ENCODE measurements at regions not wholly inside any gene's neighbourhood (a gene's known extent, or its start where the extent isn't known, plus 50 kb on each side); places are given as distances from the start of the nearest gene placed in this dataset.
"Not testable (repeated sequence)": the region's sequence is repeated elsewhere in the genome, so short reads cannot be mapped to it uniquely, and the experiment has no call there.

- Histone ChIP-seq H4K20me1 (ENCODE audit: low read depth) (no peaks in the 10 kb centered on the region), H3K9me3 (ENCODE audit: low read depth) (no peaks in the 10 kb centered on the region), H3K4me3 (no peak overlapping the region), H3K27me3 (no peaks in the 10 kb centered on the region), H3F3A (ENCODE audit: low read depth) (no peaks in the 10 kb centered on the region), H3K36me3 (no peaks in the 10 kb centered on the region), H3K79me2 (ENCODE audit: low read depth) (no peaks in the 10 kb centered on the region), H3K4me2 (no peak overlapping the region), H3K27ac (no peak overlapping the region), H3K9ac (no peak overlapping the region), H2AFZ (replicated peaks) (no peak overlapping the region), H3K4me1 (peaks cover 7% of the 10 kb centered on the region)
- Mint-ChIP-seq H3K4me1 (peaks cover 20% of the 10 kb centered on the region), H3K27me3 (ENCODE audit: insufficient read depth, low read depth) (peaks cover 2% of the 10 kb centered on the region), H3K27ac (no peak overlapping the region), H3K36me3 (no peaks in the 10 kb centered on the region), H3K9me3 (peaks cover 5% of the 10 kb centered on the region), H3K4me3 (no peak overlapping the region)
- no peak for TF ChIP-seq EZH2phosphoT487 (IDR thresholded peaks at IDR 0.05)
- TF ChIP-seq EZH2 (IDR thresholded peaks at IDR 0.05) = no peak
- no peak for TF ChIP-seq CTCF (IDR thresholded peaks at IDR 0.05)
- no peak for DNase-seq (ENCODE audit: low spot score)
Measured at GRCh38 chr4:75287738-75288517, 226.3 kb downstream of the RCHY1 start.

GRCh38 chr4:75285837-75286236, 228.4 kb downstream of the RCHY1 start:
- no peaks in the 10 kb centered on the region for H3F3A ChIP-seq (ENCODE audit: low read depth)
- H3K4me1 Mint-ChIP-seq = peaks cover 15% of the 10 kb centered on the region
- no peaks in the 10 kb centered on the region for H3K79me2 ChIP-seq (ENCODE audit: low read depth)
- H4K20me1 ChIP-seq (ENCODE audit: low read depth) = no peaks in the 10 kb centered on the region
- H3K4me3 Mint-ChIP-seq = no peak overlapping the region
- no peaks in the 10 kb centered on the region for H3K9me3 Mint-ChIP-seq
- H3K36me3 Mint-ChIP-seq = no peaks in the 10 kb centered on the region
- H3K4me2 ChIP-seq = no peak overlapping the region
- H3K36me3 ChIP-seq = no peaks in the 10 kb centered on the region
- no peak for DNase-seq (ENCODE audit: low spot score)
- H3K4me3 ChIP-seq = no peak overlapping the region
- no peaks in the 10 kb centered on the region for H3K9me3 ChIP-seq (ENCODE audit: low read depth)
- no peak overlapping the region for H3K9ac ChIP-seq
- TF ChIP-seq CTCF (IDR thresholded peaks at IDR 0.05) (no peak), EZH2 (IDR thresholded peaks at IDR 0.05) (no peak), EZH2phosphoT487 (IDR thresholded peaks at IDR 0.05) (no peak)
- H3K27ac Mint-ChIP-seq = no peak overlapping the region
- no peaks in the 10 kb centered on the region for H3K27me3 ChIP-seq
- peaks cover 7% of the 10 kb centered on the region for H3K4me1 ChIP-seq
- H3K27me3 Mint-ChIP-seq (ENCODE audit: insufficient read depth, low read depth) = peaks cover 2% of the 10 kb centered on the region
- no peak overlapping the region for H3K27ac ChIP-seq
- H2AFZ ChIP-seq (replicated peaks) = no peak overlapping the region

GRCh38 chr4:75284831-75285230, 229.4 kb downstream of the RCHY1 start:
- Histone ChIP-seq H3K9ac (no peak overlapping the region), H3K36me3 (no peaks in the 10 kb centered on the region), H3F3A (ENCODE audit: low read depth) (no peaks in the 10 kb centered on the region), H3K79me2 (ENCODE audit: low read depth) (no peaks in the 10 kb centered on the region), H3K4me2 (no peak overlapping the region), H3K27me3 (no peaks in the 10 kb centered on the region), H3K9me3 (ENCODE audit: low read depth) (no peaks in the 10 kb centered on the region), H2AFZ (replicated peaks) (no peak overlapping the region), H3K4me3 (no peak overlapping the region), H4K20me1 (ENCODE audit: low read depth) (no peaks in the 10 kb centered on the region), H3K4me1 (no peaks in the 10 kb centered on the region), H3K27ac (no peak overlapping the region)
- Mint-ChIP-seq H3K27me3 (ENCODE audit: insufficient read depth, low read depth) (peaks cover 2% of the 10 kb centered on the region), H3K27ac (no peak overlapping the region), H3K4me3 (no peak overlapping the region), H3K9me3 (peaks cover 4% of the 10 kb centered on the region), H3K36me3 (no peaks in the 10 kb centered on the region), H3K4me1 (peaks cover 6% of the 10 kb centered on the region)
- DNase-seq (ENCODE audit: low spot score) = no peak
- TF ChIP-seq CTCF (IDR thresholded peaks at IDR 0.05) (no peak), EZH2phosphoT487 (IDR thresholded peaks at IDR 0.05) (no peak), EZH2 (IDR thresholded peaks at IDR 0.05) (no peak)

GRCh38 chr4:75280461-75280860, 233.7 kb downstream of the RCHY1 start:
- H3K4me1 ChIP-seq; H3K4me3 Mint-ChIP-seq; H3K36me3 ChIP-seq; H3K4me1 Mint-ChIP-seq; H3K9ac ChIP-seq; H3K27me3 Mint-ChIP-seq (ENCODE audit: insufficient read depth, low read depth); H3K4me2 ChIP-seq; H3K36me3 Mint-ChIP-seq; H3K27ac Mint-ChIP-seq; H3K27ac ChIP-seq; H3F3A ChIP-seq (ENCODE audit: low read depth); DNase-seq (ENCODE audit: low spot score); H4K20me1 ChIP-seq (ENCODE audit: low read depth); H3K4me3 ChIP-seq; H2AFZ ChIP-seq (replicated peaks); H3K79me2 ChIP-seq (ENCODE audit: low read depth); H3K9me3 ChIP-seq (ENCODE audit: low read depth); H3K27me3 ChIP-seq: not testable (repeated sequence)
- peaks cover 36% of the 10 kb centered on the region for H3K9me3 Mint-ChIP-seq
